Skin epidermis (tissue), 12 donors: ENCODE measurements at regions not wholly inside any gene's neighbourhood (a gene's known extent, or its start where the extent isn't known, plus 50 kb on each side); places are given as distances from the start of the nearest gene placed in this dataset.
A peak's percentile ranks its signal among the peaks of the same experiment; 100 is the strongest.
"Not testable (repeated sequence)": the region's sequence is repeated elsewhere in the genome, so short reads cannot be mapped to it uniquely, and the experiment has no call there.

ENCODE experiments used
- H3K27ac ChIP-seq, 21 experiments: fragments of 200-600 bp; sonication (generic) in 11 of 21; one replicate each; pipeline ENCODE4 v1.5.0; 2020; ENCODE audit warnings: mild to moderate bottlenecking in 3 of 21, inconsistent platforms in 2 of 21, moderate library complexity in 2 of 21
- H3K4me3 ChIP-seq, 7 experiments: fragments of 200-600 bp; sonication (generic) in 2 of 7; one replicate each; pipeline ENCODE4 v1.5.0; 2020; ENCODE audit warnings: inconsistent platforms in 2 of 7, mild to moderate bottlenecking in 2 of 7, moderate library complexity in 1 of 7

DNA sequence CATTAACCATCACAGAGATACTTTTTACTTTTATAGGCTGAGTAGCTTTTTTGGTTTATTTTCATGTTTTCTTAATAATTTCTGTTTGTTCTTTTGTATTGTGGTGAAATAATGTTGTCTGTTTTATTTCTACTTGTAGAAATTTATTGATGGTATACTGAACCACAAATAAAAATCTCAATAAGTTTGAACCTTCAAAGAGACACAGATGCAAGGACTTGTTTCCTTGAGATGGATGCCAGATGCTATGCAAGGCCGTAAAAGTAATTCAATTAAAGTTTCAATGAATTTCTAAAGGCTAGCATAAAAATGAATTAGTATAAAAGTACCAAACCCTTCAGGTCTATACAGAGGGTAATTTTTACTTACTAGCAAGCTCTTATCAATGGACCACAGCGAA, 873.5 kb downstream of the TTLL7 start:
- Histone ChIP-seq H3K4me3 (no peak overlapping the region), H3K27ac (no peak overlapping the region)

DNA sequence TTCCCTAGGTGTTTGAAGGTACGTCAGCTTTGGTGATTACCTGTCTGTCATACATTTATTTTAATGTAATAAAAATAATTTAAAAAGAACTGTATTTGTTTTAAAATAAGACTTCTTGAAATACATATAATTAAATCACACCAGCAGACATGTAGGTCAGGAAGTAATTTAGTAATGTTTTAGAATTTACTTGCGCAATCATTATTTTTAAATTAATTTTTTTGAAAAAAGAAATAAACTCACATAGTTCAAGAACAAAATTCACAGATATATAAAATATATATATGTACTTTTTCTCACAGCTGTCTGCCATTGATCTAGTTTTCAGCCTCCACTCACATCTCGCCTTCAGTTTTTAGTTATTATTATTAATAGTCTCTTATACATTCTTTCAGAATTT, 875.9 kb downstream of the TTLL7 start:
- H3K4me3 ChIP-seq: no peak overlapping the region
- no peak overlapping the region for H3K27ac ChIP-seq

DNA sequence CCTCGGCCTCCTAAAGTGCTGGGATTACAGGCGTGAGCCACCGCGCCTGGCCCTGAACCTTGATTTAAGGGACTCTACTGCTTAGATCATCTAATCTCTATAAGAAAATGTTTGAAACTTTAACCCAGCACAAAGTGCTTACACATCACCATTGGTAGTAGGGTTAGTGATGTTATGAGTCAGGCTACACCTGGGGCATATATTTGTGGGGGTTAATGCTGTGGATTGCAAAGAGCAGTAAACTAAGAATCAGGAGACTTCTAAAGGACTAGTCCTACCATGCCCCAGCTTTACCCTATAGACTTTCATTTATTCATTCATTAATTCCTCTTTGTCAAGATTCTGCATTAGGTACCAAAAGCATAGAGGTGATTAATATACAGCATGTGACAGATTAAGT, 880.5 kb downstream of the TTLL7 start:
- no peak overlapping the region for H3K4me3 ChIP-seq

DNA sequence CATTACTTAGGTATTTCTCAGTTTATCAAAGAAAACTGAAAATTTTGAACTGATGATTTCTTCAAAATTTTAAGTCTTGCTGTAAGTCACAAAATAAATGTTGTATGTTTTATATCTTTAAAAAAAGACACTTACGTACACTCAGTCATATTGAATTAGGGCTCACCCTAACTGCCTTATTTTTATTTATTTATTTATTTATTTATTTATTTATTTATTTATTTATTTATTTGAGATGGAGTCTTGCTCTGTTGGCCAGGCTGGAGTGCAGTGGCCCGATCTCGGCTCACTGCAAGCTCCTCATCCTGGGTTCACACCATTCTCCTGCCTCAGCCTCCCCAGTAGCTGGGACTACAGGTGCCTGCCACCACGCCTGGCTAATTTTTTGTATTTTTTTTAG, 881.9 kb downstream of the TTLL7 start:
- H3K27ac ChIP-seq, H3K4me3 ChIP-seq: not testable (repeated sequence)

More for the DNA sequence above, 880.5 kb downstream of the TTLL7 start:
- H3K27ac ChIP-seq: no peak overlapping the region

DNA sequence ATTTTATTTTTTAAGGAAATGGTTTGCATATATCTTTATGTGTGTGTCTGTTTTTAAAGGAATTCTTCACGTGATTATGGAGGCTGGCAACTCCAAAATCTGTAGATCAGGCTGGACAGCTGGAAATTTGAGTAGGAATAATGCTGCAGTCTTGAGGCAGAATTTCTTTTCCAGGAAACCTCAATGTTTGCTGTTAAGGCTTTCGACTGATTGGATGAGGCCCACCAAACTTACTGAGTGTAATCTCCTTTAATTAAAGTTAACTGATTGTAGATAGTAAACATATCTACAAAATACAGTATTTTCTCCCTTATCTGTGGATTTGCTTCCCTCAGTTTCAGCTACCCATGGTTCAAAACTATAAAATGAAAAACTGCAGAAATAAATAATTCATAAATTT, 883.1 kb downstream of the TTLL7 start:
- H3K27ac ChIP-seq: no peak overlapping the region

DNA sequence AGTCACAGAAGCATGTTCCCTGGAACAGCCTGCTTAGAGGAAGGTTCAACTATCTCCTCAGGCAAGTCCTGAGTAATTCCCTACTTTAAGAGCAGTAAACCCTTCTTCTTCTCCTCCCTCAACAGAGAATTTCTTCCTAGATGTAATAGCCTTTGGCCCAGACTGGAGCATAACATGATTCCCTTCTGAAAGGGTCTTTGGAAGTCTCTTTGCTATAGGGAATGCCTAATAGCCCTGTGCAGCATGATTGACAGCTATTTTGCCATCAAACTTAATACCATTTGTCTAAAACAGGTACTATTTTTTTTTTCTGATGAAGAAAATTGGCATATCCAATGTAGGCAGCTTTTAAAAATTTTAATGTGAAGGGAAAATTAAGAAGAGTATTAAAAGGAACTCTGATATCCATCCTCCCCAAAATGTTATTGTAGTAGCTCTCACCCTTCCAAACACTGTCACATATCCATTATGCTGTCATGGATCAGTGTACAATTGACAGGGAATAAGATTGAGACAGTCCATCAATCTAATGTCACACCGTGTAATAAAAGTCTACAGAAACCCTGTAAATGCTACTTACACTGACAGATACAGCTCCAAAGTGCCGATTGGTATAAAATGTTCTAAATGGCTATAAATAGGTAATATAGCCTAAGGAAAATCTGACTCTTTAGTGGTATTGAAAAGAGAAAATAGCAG, 884.6 kb downstream of the TTLL7 start:
- no peak overlapping the region for H3K27ac ChIP-seq
- H3K4me3 ChIP-seq: no peak overlapping the region

More for the DNA sequence above, 883.1 kb downstream of the TTLL7 start:
- no peak overlapping the region for H3K4me3 ChIP-seq

DNA sequence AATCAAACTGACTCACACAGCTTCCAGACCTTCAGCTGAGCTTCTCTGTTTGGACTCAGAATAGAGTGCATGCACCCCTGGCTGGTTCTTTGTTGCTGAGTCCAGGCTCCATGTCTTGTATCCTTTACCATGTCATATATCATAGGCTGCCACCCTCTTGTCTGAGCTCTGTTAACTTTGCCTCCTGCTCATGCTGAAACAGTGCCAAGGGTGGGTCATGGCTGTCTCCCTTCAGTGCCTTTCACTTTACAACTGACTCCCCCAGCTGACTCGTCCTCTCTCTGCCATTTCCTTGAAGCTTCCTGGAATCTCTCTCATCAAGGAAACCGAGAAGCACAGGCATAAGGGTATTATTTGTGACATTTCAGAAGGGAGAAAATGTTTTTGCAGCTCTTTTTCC, 885.3 kb downstream of the TTLL7 start:
- no peak overlapping the region for H3K27ac ChIP-seq
- no peak overlapping the region for H3K4me3 ChIP-seq

DNA sequence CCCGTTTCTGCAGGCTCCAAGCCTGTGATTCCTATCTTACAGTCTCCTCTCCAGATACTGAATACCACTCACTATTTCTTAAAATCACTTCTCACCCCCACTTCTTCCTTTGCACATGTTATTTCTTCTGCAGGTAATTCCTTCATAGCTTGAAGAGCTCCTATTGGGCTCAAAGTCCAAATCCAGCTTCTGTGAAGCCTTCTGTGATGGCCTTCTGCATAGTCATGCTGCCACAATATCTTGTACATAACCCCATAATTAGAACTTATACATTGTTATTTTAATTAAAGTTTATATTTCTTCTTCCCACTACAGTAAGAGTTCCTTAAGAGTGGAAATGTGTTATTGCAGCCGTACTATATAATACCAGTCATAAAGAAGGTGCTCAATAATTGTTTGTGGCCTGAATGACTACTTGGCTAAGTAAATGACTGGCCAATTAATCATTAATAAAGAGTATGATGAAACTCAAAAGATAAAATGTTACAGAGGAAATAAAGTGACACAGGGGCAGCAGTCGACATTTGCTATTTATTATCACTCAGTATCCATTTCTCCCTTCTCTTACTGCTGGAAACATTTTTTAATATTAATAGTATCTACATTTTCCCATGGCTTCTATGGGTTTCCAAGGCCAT, 886.6 kb downstream of the TTLL7 start:
- H3K27ac ChIP-seq: no peak overlapping the region
- no peak overlapping the region for H3K4me3 ChIP-seq

DNA sequence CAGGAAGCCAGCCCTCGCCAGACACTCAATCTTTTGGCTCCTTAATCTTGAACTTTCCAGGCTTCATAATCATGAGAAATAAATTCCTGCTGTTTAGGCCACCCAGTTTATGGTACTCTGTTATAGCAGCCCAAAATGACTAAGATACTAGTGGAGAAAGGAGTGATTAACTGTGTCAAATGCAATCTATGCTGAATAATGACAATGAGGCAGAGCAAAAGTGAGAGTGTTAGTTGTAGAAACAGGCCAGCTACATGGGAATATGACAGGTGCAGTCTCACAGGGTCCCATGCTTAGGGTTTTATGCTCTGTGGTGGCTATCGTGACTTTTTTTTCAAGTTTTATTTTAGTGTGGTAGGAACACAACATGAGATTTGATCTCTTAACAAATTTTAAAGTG, 888.8 kb downstream of the TTLL7 start:
- no peak overlapping the region for H3K4me3 ChIP-seq
- no peak overlapping the region for H3K27ac ChIP-seq

DNA sequence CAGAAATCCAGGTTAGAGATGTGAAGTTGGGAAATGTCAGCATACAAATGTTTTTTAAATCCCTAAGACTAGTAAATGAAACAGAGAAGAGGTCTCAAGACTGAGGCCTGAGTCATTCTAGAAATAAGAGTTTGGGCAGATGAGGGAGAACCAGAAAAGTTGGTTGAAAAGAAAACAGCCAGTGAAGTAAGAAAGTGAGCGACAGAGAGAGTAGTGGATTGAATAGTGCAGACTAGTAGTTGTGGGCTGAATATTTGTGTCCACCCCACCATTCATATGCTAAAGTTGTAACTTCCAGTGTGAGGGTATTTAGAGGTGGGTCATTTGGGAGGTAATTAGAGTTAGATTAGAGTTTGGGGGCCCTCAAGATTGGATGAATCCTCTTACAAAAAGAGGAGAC, 889.2 kb downstream of the TTLL7 start:
- H3K27ac ChIP-seq: no peak overlapping the region
- H3K4me3 ChIP-seq: no peak overlapping the region

DNA sequence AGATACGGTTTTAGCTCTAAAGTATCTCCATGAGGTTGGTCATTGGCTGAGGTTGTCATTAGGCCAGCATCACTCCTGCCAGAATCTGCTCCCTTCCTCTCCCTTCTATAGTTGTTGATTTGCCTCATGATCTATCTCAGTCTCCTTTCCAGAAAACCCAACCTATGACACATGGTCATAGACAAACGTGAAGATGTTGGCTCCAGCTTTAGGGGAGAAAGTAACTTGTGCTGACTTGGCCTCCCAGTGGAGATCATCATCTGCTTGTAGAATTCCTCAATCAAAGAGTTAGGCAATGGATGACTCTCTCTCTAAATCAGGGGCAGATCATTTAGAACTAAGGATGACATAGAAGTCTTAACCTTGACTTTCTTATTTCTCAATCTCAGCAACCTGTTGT, 894.4 kb downstream of the TTLL7 start:
- H3K27ac ChIP-seq: no peak overlapping the region
- no peak overlapping the region for H3K4me3 ChIP-seq

DNA sequence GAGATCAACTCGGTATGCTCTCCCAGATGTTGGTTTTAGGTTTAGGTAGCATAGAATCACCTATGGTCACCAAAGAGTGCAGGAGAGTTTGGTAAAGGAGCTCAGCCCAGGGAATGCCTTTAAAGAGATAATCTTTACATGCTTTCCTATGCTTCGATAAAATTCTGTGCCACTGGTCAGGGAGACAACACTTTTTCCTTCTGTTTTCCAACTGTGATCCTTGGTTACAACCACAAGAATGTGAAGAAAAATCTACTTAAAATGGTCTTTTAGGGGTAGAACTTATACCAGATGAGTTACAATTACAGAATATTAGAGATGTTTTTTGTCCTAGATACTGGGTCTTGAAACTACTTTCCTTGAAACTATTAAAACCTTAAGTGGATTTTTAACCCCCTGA, 895.6 kb downstream of the TTLL7 start:
- no peak overlapping the region for H3K4me3 ChIP-seq
- H3K27ac ChIP-seq: peak overlapping the region in 2 of 21 experiments; percentile 48

DNA sequence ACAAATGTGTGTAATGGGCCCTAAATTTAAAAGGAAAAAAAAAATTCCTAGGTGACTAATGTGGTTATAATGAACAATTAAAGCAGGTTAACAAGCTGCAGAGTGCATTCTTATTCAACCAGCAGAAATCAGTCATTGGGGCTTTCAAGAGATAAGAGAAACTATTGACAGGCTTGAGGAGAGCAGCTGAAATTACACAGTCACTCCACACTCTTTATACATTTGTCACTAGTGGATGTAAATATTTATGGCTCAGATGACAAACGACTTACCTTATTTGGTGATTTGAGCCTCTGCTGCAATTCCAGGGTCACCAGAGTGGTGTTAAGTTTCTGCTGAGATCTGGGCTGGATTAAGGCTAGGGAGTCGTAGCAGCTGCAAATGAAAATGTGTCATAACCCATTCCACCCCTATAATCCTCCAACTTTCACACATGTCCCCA, 896.3 kb downstream of the TTLL7 start:
- peak overlapping the region in 1 of 21 experiments; percentile 48 for H3K27ac ChIP-seq
- H3K4me3 ChIP-seq: no peak overlapping the region

DNA sequence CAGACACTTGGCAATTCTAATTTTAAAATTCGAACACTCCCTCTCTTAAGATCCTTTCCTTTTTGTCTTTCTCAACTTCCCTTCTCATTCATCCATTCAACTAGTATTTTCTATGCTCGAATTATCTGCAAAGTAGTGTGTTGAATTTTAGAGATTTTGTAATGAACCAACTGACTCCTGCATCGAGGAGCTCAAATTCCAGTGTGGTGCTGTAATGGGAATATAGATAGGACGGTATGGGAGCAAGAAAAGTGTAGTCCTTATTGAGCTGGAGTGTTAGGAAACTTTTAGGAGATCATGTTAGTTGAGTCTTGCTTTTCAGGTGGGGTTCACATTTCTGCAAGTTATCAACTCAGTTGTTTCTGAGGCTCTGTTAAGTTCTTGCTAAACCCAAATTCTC, 897.5 kb downstream of the TTLL7 start:
- H3K27ac ChIP-seq: no peak overlapping the region
- no peak overlapping the region for H3K4me3 ChIP-seq

DNA sequence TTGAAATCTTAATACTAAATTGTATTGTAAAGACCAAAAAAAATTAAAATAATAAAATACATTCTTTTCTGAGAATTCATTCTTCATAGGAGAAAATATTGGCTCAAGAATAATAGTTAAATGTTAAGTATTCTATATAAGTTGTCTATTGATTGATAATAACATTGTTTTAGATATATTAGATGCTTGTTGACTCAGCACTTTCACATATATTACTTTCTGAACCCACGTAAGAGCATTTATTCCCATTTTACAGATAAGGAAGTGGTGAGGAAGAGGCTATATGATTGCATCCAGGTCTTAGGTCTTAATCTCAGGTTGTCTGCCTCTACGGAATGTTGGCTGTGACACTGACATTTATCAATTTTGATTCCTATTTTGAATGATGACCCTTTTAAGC, 898.8 kb downstream of the TTLL7 start:
- H3K4me3 ChIP-seq: no peak overlapping the region
- H3K27ac ChIP-seq: no peak overlapping the region

DNA sequence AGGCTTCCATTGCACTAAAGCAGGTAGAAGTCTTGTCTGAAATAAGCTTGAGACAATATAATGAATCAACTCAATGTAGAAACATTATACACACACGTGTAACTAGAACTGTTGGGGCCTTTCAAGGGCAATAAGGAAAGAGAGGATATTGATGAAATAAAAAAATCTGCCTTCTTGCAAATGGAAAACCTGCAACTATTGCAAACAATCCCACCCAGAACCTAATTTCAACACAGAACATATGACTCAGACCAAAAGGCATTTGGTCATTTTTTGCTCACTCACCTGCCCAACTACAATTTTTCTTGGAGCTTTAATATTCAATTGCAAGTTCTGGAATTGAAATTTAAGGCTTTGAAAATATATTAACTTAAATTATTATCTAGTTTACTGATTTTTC, 900.1 kb downstream of the TTLL7 start:
- Histone ChIP-seq H3K27ac (peak overlapping the region in 1 of 21 experiments; percentile 7), H3K4me3 (no peak overlapping the region)

DNA sequence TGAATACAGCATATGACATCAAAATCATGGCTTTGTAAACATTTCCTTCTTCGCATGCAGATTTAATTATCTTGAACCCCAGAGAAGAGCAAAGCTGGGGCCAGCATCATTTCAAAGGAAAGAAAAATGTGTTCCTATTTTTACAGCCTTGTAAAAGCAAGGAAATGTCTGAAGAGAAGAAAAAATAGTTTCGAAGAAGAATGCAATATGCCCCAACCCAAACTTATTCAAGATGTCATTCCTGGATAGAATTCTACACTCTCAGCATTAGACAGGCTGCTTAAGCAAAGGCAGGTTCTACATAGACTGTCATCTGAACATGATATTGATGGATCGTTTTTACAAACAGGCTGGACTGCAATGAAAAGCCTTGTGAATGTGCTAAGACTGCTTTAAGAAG, 900.8 kb downstream of the TTLL7 start:
- Histone ChIP-seq H3K27ac (no peak overlapping the region), H3K4me3 (no peak overlapping the region)

DNA sequence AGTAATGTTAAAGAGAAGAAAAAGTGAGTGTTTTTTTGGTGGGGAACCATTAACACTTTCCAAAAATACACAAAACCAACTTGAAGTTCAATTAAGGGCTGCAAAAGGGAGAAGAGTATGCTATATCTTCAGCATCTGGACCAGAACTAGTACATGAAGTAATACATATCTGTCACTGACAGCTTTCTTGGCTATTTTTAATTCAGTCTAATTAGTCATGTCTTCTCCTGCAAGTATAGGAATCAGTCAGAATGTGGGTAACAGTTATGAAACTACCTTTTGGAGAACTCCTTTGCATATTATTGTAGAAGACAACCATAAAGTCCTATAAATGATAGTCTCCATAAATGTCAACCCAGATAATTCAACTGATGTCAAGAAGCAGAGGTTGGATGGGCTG, 901.2 kb downstream of the TTLL7 start:
- Histone ChIP-seq H3K27ac (no peak overlapping the region), H3K4me3 (no peak overlapping the region)

DNA sequence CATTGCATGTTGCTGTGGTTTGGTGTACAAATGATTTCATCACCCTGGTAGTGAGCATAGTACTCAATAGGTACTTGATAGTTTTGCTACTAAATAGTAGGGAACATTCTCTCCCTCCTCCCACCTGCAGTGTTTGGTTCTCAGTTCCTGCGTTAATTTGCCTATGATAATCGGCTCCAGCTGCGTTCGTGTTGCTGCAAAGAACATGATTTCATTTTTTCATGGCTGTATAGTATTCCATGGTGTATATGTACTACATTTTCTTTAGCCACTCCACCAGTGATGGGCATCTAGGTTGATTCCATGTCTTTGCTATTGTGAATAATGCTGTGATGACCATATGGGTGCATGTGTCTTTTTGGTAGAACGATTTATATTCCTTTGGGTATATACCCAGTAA, 903.4 kb downstream of the TTLL7 start:
- Histone ChIP-seq H3K27ac (no peak overlapping the region), H3K4me3 (no peak overlapping the region)

DNA sequence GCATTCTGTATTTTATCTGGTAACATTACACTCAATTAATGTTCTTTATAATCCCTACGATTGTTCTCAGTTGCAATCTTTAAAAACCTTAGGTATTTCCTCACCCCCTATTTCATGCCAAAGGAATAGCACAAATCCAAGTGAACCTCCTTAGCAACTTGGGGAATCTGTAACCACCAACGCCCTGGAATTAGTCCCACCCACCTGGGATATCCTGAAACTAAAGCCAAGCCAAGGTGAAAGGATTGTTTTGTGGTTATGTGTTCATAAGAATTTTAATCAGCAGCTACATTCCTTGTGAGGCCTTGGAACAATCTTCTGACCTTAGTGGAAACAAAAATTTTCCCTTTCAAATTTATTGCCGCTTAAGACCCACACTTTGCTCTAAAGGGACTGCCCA, 908.7 kb downstream of the TTLL7 start:
- no peak overlapping the region for H3K27ac ChIP-seq
- no peak overlapping the region for H3K4me3 ChIP-seq

DNA sequence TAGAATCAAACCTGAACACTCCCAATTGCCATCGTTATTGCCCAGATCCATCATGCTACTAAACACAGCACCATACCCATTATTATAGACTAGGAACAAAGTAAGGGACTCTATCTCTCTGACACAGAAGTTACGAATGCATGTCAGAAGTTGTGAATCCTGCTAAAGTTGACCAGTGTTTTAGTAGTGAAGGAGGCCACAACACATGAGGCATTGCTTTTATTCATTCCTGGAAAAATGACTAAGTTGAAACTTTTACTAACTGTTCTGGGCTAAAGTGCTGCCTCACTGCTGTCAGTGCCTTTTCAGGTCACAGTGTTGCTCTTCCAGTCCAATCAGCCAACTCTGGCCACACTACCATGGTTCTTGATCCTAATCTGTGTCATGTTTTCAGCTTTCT, 911.1 kb downstream of the TTLL7 start:
- Histone ChIP-seq H3K27ac (no peak overlapping the region), H3K4me3 (no peak overlapping the region)

DNA sequence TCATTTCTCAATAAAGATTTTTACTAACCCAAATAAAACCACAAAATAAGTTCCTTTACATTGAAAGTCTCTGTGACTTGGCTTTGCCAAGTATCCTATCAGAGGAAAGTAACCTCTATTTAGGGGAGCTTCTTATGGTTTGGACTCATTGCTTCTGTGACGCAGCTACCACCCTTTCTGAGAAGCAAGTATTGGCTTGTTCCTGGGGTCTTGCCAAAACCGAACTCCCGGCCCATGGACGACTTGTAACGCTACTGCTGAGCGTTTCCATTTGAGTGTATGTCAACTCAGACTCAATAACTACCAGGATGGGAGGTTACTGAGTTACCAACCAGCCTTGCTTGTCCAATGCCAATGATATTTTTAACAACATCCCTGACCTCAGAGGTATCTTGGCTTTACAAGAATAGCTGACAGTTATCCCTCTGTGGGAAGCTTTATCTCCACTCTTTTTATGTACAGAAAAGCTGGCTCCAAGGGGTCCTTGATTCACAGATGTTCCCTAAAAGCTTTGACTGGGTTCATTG, 911.9 kb downstream of the TTLL7 start:
- H3K27ac ChIP-seq: no peak overlapping the region

More for the DNA sequence above, 911.9 kb downstream of the TTLL7 start:
- H3K4me3 ChIP-seq: no peak overlapping the region
